Erythroblast (primary cell): ENCODE measurements at regions not wholly inside any gene's neighbourhood (a gene's known extent, or its start where the extent isn't known, plus 50 kb on each side); places are given as distances from the start of the nearest gene placed in this dataset.

Experiments used
- GATA1 ChIP-seq: IDR thresholded peaks from 2 replicates; pipeline ENCODE4 v1.6.1; 2011; ENCODE audit warnings: low read depth, mild to moderate bottlenecking, control low read depth, low read length, moderate library complexity
- POLR2A ChIP-seq: IDR thresholded peaks from 2 replicates; pipeline ENCODE4 v1.6.1; 2011; ENCODE audit warnings: mild to moderate bottlenecking, low read length

DNA sequence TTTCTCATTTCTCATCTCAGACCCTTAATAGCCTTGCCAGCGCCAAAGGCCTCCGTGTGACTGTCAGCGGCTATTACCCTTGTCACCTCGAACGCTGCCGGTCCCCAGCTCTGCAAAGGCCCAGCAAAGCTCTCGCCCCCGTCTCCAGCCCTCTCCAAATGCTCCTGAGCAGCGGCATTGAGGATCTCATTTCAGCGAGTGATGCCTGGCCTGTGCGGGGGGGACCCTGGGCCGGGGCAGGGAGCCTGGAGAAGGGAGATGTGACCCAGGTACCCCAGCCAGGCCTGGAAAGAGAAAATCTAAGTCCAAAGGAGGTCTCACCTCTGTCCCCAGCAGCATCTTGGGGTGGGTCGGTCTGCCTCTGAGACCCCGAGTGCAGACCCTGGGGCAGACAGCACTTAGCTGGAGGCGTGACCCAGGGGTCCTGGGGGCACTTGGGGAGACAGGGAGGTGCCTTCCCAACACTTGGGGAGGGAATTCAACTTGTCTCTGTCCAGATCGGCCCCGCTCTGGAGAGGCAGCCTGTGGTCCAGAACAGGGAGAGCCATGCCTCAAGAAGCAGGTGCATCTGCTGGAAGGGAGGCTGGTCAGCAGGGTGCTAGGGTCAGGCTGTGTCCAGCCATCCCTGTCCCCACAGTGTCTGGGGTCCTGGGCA lies 521.3 kb downstream of the TBC1D22A start:
- TF ChIP-seq POLR2A (no peak), GATA1 (no peak)
